Upper lobe of left lung (tissue), 6 donors: ENCODE measurements at regions not wholly inside any gene's neighbourhood (a gene's known extent, or its start where the extent isn't known, plus 50 kb on each side); places are given as distances from the start of the nearest gene placed in this dataset.

Experiments used
- ATAC-seq, 2 donors: fragments of 200-7000 bp; cut with Tn5 transposase; one replicate each; pipeline ENCODE4 v1.9.1; 2022; ENCODE audit warnings: mild to moderate bottlenecking in 2 of 2, moderate library complexity in 2 of 2; ENCODE audit not compliant: low FRiP score in 2 of 2
- DNase-seq, 2 donors: peaks; one replicate each; pipeline ENCODE4 v3.0.0-alpha.2; 2019 to 2020
- H3K27ac ChIP-seq, 4 donors: fragments of 200-600 bp; sonication (generic); one replicate each; pipeline ENCODE4 v1.5.1; 2016 to 2019
- H3K27me3 ChIP-seq, 4 donors: fragments of 200-600 bp; sonication (generic); one replicate each; pipeline ENCODE4 v1.5.1; 2017 to 2019
- H3K36me3 ChIP-seq, 4 donors: fragments of 200-600 bp; sonication (generic); one replicate each; pipeline ENCODE4 v1.5.1; 2016 to 2019
- H3K4me1 ChIP-seq, 4 donors: fragments of 200-600 bp; sonication (generic); one replicate each; pipeline ENCODE4 v1.5.1; 2018 to 2019
- H3K4me3 ChIP-seq, 4 donors: fragments of 200-600 bp; sonication (generic); one replicate each; pipeline ENCODE4 v1.5.1; 2017 to 2019; ENCODE audit warnings: mild to moderate bottlenecking in 2 of 4, moderate library complexity in 1 of 4
- H3K9me3 ChIP-seq, 4 donors: fragments of 200-600 bp; sonication (generic); one replicate each; pipeline ENCODE4 v1.5.1; 2018 to 2019
- EP300 ChIP-seq, 4 donors: sonication (generic); formaldehyde crosslinking; IDR thresholded peaks; one replicate each; pipeline ENCODE4 v1.5.1; 2017; ENCODE audit warnings: antibody characterized with exemption in 4 of 4, control low read depth in 2 of 4
- POLR2A ChIP-seq, 4 donors: fragments of 450-650 bp; IDR thresholded peaks; one replicate each; pipeline ENCODE4 v1.5.1; 2016 to 2017; ENCODE audit warnings: antibody characterized with exemption in 4 of 4, mild to moderate bottlenecking in 2 of 4
- POLR2AphosphoS5 ChIP-seq, 2 donors: sonication (generic); formaldehyde crosslinking; IDR thresholded peaks; one replicate each; pipeline ENCODE4 v1.5.1; 2017; ENCODE audit warnings: antibody characterized with exemption in 2 of 2
- WGBS, 2 donors: methylation state at CpG; one replicate each; pipeline ENCODE4 v1.1.5; 2017 to 2018; 5-methylcytosine and 5-hydroxymethylcytosine counted together
- TF ChIP-seq, protein P1 (sequence below), 6 experiments: fragments of 450-650 bp in 4 of 6; fragments of 200-600 bp in 2 of 6; sonication (generic) in 2 of 6; IDR thresholded peaks; one replicate each; pipeline ENCODE4 v1.5.1; 2016 to 2019; ENCODE audit warnings: antibody characterized with exemption in 6 of 6
- donor health status: DM: no; HTN: no; CAD: no; lungs with moderate emphysema.
- donor health status: DM: no; HTN: yes; CAD: no; lungs with severe emphysema.

DNA sequence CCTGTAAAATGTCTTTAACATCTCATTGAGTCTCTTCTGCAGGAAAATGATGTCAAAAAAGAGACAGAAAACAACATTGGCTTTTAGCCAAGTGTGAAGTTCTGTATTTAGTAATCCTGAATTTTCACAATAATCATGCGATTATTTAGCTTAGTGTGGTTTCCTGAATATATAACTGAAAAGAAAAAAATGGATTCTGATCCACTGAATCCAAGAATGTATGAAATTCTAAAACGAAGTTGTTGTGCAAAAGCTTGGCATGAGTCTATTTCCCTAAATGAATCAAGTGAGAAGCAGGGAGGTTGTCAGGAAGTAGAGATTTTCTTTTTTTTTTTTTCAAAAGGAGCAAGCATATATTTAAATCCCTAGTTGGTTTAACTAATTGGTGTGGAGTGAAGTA is 145.9 kb upstream of the CDH6 start:
- H3K4me1 ChIP-seq, result no peaks in the 10 kb centered on the region
- WGBS, 2 donors, result 39 to 40% methylated on average over 2 of the region's 2 CpGs
- H3K36me3 ChIP-seq, result no peaks in the 10 kb centered on the region
- no peak overlapping the region for H3K4me3 ChIP-seq
- H3K27me3 ChIP-seq, result no peaks in the 10 kb centered on the region
- TF ChIP-seq POLR2A (IDR thresholded peaks at IDR 0.05) (no peak), POLR2AphosphoS5 (IDR thresholded peaks at IDR 0.05) (no peak), EP300 (IDR thresholded peaks at IDR 0.05) (no peak)
- TF ChIP-seq, protein P1, sequence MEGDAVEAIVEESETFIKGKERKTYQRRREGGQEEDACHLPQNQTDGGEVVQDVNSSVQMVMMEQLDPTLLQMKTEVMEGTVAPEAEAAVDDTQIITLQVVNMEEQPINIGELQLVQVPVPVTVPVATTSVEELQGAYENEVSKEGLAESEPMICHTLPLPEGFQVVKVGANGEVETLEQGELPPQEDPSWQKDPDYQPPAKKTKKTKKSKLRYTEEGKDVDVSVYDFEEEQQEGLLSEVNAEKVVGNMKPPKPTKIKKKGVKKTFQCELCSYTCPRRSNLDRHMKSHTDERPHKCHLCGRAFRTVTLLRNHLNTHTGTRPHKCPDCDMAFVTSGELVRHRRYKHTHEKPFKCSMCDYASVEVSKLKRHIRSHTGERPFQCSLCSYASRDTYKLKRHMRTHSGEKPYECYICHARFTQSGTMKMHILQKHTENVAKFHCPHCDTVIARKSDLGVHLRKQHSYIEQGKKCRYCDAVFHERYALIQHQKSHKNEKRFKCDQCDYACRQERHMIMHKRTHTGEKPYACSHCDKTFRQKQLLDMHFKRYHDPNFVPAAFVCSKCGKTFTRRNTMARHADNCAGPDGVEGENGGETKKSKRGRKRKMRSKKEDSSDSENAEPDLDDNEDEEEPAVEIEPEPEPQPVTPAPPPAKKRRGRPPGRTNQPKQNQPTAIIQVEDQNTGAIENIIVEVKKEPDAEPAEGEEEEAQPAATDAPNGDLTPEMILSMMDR (IDR thresholded peaks at IDR 0.05), result no peak
- H3K27ac ChIP-seq, result no peak overlapping the region
- H3K9me3 ChIP-seq, result no peaks in the 10 kb centered on the region
- ATAC-seq, result no peak
- no peak for DNase-seq

DNA sequence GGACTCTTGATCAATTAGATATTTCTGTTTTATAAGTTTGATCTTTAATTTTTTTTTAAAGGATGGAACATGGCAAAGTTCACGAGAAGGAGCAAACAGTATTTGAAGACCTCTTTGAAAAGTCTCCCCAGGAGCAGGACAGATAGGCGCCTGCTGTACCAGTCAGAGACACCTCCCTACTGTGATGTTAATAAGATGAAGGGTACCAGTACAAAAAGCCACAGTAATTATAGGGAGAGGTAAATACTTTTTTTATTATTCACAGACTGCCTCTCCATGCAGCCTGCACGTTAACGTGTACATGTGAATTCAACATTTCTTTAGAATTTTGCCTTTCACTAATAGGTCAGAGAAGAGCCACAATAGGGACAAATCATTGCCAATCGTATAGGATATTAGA is 146.5 kb upstream of the CDH6 start:
- no peak overlapping the region for H3K4me3 ChIP-seq
- H3K27ac ChIP-seq, result no peak overlapping the region
- no peak for TF ChIP-seq EP300 (IDR thresholded peaks at IDR 0.05)
- TF ChIP-seq POLR2AphosphoS5 (IDR thresholded peaks at IDR 0.05), result no peak
- TF ChIP-seq, protein P1 (IDR thresholded peaks at IDR 0.05), result no peak
- no peaks in the 10 kb centered on the region for H3K27me3 ChIP-seq
- ATAC-seq (no peak), DNase-seq (no peak)
- H3K4me1 ChIP-seq, result no peaks in the 10 kb centered on the region
- no peaks in the 10 kb centered on the region for H3K36me3 ChIP-seq
- H3K9me3 ChIP-seq, result no peaks in the 10 kb centered on the region
- 64 to 76% methylated on average over 5 of the region's 5 CpGs for WGBS, 2 donors

DNA sequence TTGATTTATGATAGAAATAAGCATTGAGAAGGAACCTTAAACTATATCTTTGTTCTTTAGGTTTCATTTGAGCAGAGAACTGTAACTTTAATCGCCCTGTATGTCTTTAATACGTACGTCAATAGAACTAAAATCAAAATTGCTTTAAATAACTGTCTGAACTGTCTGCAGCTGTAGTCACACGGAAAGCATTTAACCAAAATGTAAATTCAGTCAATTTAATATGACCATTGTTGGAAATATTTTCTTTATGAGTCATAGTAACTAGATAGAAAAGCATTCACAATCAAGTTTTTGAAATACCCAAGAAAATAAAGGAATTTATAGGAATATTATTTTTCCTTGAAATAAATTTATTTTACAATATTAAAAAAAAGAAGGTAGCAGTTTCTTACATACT is 157.1 kb upstream of the CDH6 start:
- Histone ChIP-seq H3K4me3 (no peak overlapping the region), H3K27ac (no peak overlapping the region), H3K27me3 (no peaks in the 10 kb centered on the region), H3K4me1 (no peaks in the 10 kb centered on the region), H3K36me3 (no peaks in the 10 kb centered on the region), H3K9me3 (peaks cover 0 to 2% (median 0%) of the 10 kb centered on the region in 4 donors)
- 73 to 86% methylated on average over 4 of the region's 4 CpGs for WGBS, 2 donors
- TF ChIP-seq, protein P1 (IDR thresholded peaks at IDR 0.05), result no peak
- TF ChIP-seq EP300 (IDR thresholded peaks at IDR 0.05) (no peak), POLR2A (IDR thresholded peaks at IDR 0.05) (no peak), POLR2AphosphoS5 (IDR thresholded peaks at IDR 0.05) (no peak)
- ATAC-seq (no peak), DNase-seq (no peak)

DNA sequence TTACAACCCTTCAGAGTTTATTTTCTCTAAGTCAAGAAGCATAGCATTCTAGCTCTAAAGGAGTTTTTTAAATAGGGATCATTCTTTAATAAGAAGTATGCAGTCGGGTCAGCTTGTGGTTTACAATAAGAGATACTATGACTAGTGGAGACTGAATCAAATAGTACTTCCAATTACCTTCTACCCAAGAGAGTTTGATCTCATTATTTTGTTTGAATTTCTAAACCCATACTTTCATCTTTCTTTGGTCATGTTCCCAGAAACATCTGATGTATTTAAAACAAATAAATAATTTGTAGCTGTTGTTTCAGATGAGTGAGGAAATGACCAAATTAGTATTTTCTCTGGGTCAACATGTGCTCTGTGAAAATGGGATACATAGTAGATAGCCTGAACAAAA is 160.2 kb upstream of the CDH6 start:
- ATAC-seq (no peak), DNase-seq (no peak)
- H3K9me3 ChIP-seq, result peaks cover 0 to 2% (median 0%) of the 10 kb centered on the region in 4 donors
- H3K27ac ChIP-seq, result no peak overlapping the region
- no peaks in the 10 kb centered on the region for H3K4me1 ChIP-seq
- TF ChIP-seq POLR2AphosphoS5 (IDR thresholded peaks at IDR 0.05), result no peak
- TF ChIP-seq, protein P1 (IDR thresholded peaks at IDR 0.05), result no peak
- no peak for TF ChIP-seq POLR2A (IDR thresholded peaks at IDR 0.05)
- no peak for TF ChIP-seq EP300 (IDR thresholded peaks at IDR 0.05)
- H3K4me3 ChIP-seq, result no peak overlapping the region
- H3K27me3 ChIP-seq, result no peaks in the 10 kb centered on the region
- H3K36me3 ChIP-seq, result no peaks in the 10 kb centered on the region
- WGBS, 2 donors, result 56 to 83% methylated on average over 1 of the region's 1 CpG

DNA sequence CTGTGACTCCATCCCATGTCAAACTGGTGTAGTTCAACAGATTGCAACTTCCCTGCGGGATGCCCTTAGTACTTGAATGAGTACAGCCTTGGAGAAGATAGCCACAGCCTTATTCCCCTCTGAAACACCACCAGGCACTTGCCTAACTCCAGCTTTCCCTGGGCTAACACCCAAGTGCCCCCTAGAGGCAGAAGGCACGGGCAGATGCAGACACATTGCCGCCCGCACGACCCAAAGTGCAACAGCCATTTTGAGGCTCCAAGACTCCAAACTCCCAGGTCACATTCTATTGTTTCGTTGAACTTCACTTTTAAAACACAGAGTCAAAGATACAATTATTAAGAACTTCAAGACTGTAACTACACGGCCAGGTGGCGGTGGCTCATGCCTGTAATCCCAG is 163.6 kb upstream of the CDH6 start:
- no peak for DNase-seq
- H3K27me3 ChIP-seq, result no peaks in the 10 kb centered on the region
- 90% methylated on average over 7 to 8 of the region's 8 CpGs for WGBS, 2 donors
- no peaks in the 10 kb centered on the region for H3K9me3 ChIP-seq
- H3K36me3 ChIP-seq, result no peaks in the 10 kb centered on the region
- no peaks in the 10 kb centered on the region for H3K4me1 ChIP-seq
- H3K4me3 ChIP-seq, result no peak overlapping the region
- ATAC-seq, result no peak
- no peak overlapping the region for H3K27ac ChIP-seq
- no peak for TF ChIP-seq POLR2AphosphoS5 (IDR thresholded peaks at IDR 0.05)
- TF ChIP-seq, protein P1 (IDR thresholded peaks at IDR 0.05), result no peak
- no peak for TF ChIP-seq POLR2A (IDR thresholded peaks at IDR 0.05)
- no peak for TF ChIP-seq EP300 (IDR thresholded peaks at IDR 0.05)
